HEK293 (cell line): ENCODE measurements at regions not wholly inside any gene's neighbourhood (a gene's known extent, or its start where the extent isn't known, plus 50 kb on each side); places are given as distances from the start of the nearest gene placed in this dataset.
A peak's percentile ranks its signal among the peaks of the same experiment; 100 is the strongest.

Source experiments
- CTCF ChIA-PET: fragments of 350-600 bp; formaldehyde crosslinking; extraction: SDS; loops from one replicate; lab custom pipeline; 2021; ENCODE audit warnings: antibody characterized with exemption; lab: Yijun Ruan, JAX
- POLR2A ChIA-PET: fragments of 300-600 bp; formaldehyde crosslinking; extraction: SDS; loops from one replicate; lab custom pipeline; 2020; ENCODE audit warnings: antibody characterized with exemption, inconsistent platforms; lab: Yijun Ruan, JAX
- H3K27ac ChIP-seq: fragments of 200-500 bp; sonication (Bioruptor generic); 2 replicates; pipeline ENCODE4 v1.5.1; 2014; ENCODE audit warnings: low read depth, low read length, control low read depth, inconsistent platforms; ENCODE audit errors: extremely low read depth
- H3K36me3 ChIP-seq, 2 experiments: fragments of 200-500 bp in 1 of 2; sonication (Bioruptor generic) in 1 of 2; 1 replicate in 1 of 2; 2 replicates in 1 of 2; pipeline ENCODE4 v1.5.1; 2014 to 2017; ENCODE audit warnings: inconsistent platforms in 2 of 2, low read length in 2 of 2; ENCODE audit not compliant: control insufficient read depth in 2 of 2, insufficient read depth in 1 of 2
- H3K4me1 ChIP-seq: fragments of 200-500 bp; sonication (Bioruptor generic); 2 replicates; pipeline ENCODE4 v1.5.1; 2014; ENCODE audit warnings: mild to moderate bottlenecking, low read length, inconsistent platforms; ENCODE audit not compliant: control insufficient read depth, insufficient read depth
- H3K4me3 ChIP-seq: 2 replicates; pipeline ENCODE4 v1.5.1; 2011; ENCODE audit warnings: low read depth, mild to moderate bottlenecking, control low read depth, low read length, moderate library complexity
- H3K9me3 ChIP-seq: fragments of 200-500 bp; sonication (Bioruptor generic); 2 replicates; pipeline ENCODE4 v1.5.1; 2014; ENCODE audit warnings: low read depth, low read length, inconsistent platforms; ENCODE audit not compliant: control insufficient read depth, insufficient read depth
- GLIS2 ChIP-seq: fragments of 450-650 bp; formaldehyde crosslinking; IDR thresholded peaks from 2 replicates; pipeline ENCODE4 v1.5.1; 2016; ENCODE audit warnings: missing biosample characterization, missing genetic modification characterization
- HOXA7 ChIP-seq: sonication (generic); formaldehyde crosslinking; IDR thresholded peaks from 2 replicates; pipeline ENCODE4 v1.8.1; 2022; ENCODE audit warnings: missing genetic modification reagents, borderline replicate concordance
- ZBTB17 ChIP-seq: fragments of 450-650 bp; formaldehyde crosslinking; IDR thresholded peaks from 2 replicates; pipeline ENCODE4 v1.5.1; 2016; ENCODE audit warnings: missing biosample characterization, missing genetic modification characterization
- ZNF221 ChIP-seq: fragments of 450-650 bp; formaldehyde crosslinking; IDR thresholded peaks from 2 replicates; pipeline ENCODE4 v1.5.1; 2017; ENCODE audit warnings: missing biosample characterization, missing genetic modification characterization, borderline replicate concordance
- ZNF302 ChIP-seq: fragments of 450-650 bp; formaldehyde crosslinking; IDR thresholded peaks from 2 replicates; pipeline ENCODE4 v1.5.1; 2016; ENCODE audit warnings: missing biosample characterization, missing genetic modification characterization, low read depth
- ZNF354C ChIP-seq: fragments of 450-650 bp; formaldehyde crosslinking; IDR thresholded peaks from 2 replicates; pipeline ENCODE4 v1.5.1; 2016; ENCODE audit warnings: missing biosample characterization, missing genetic modification characterization, low read depth, borderline replicate concordance
- ZNF544 ChIP-seq: fragments of 450-650 bp; formaldehyde crosslinking; IDR thresholded peaks from 2 replicates; pipeline ENCODE4 v1.5.0; 2017; ENCODE audit warnings: missing biosample characterization, missing genetic modification characterization
- ZNF555 ChIP-seq: fragments of 450-650 bp; formaldehyde crosslinking; conservative IDR thresholded peaks from 2 replicates; pipeline ENCODE4 v1.5.1; 2017; ENCODE audit warnings: missing biosample characterization, mild to moderate bottlenecking, missing genetic modification characterization, inconsistent platforms
- ZNF610 ChIP-seq: fragments of 450-650 bp; formaldehyde crosslinking; IDR thresholded peaks from 2 replicates; pipeline ENCODE4 v1.5.1; 2016; ENCODE audit warnings: missing biosample characterization, missing genetic modification characterization, borderline replicate concordance
- ZNF654 ChIP-seq: fragments of 450-650 bp; formaldehyde crosslinking; IDR thresholded peaks from 2 replicates; pipeline ENCODE4 v1.5.1; 2016; ENCODE audit warnings: low read depth, missing biosample characterization, missing genetic modification characterization
- ZXDB ChIP-seq: fragments of 450-650 bp; formaldehyde crosslinking; IDR thresholded peaks from 2 replicates; pipeline ENCODE4 v1.5.1; 2016; ENCODE audit warnings: missing biosample characterization, missing genetic modification characterization
- TF ChIP-seq, protein P1 (sequence below): fragments of 450-650 bp; formaldehyde crosslinking; IDR thresholded peaks from 2 replicates; pipeline ENCODE4 v1.5.1; 2016; ENCODE audit warnings: missing biosample characterization, missing genetic modification characterization
- TF ChIP-seq, protein P2 (sequence below): fragments of 450-650 bp; formaldehyde crosslinking; IDR thresholded peaks from 2 replicates; pipeline ENCODE4 v1.5.1; 2017; ENCODE audit warnings: missing biosample characterization, missing genetic modification characterization
- TF ChIP-seq, protein P3 (sequence below): fragments of 450-650 bp; formaldehyde crosslinking; IDR thresholded peaks from 2 replicates; pipeline ENCODE4 v1.5.1; 2016; ENCODE audit warnings: missing biosample characterization, missing genetic modification characterization
- TF ChIP-seq, protein P4 (sequence below): fragments of 450-650 bp; formaldehyde crosslinking; IDR thresholded peaks from 2 replicates; pipeline ENCODE4 v1.5.1; 2016; ENCODE audit warnings: missing biosample characterization, missing genetic modification characterization

DNA sequence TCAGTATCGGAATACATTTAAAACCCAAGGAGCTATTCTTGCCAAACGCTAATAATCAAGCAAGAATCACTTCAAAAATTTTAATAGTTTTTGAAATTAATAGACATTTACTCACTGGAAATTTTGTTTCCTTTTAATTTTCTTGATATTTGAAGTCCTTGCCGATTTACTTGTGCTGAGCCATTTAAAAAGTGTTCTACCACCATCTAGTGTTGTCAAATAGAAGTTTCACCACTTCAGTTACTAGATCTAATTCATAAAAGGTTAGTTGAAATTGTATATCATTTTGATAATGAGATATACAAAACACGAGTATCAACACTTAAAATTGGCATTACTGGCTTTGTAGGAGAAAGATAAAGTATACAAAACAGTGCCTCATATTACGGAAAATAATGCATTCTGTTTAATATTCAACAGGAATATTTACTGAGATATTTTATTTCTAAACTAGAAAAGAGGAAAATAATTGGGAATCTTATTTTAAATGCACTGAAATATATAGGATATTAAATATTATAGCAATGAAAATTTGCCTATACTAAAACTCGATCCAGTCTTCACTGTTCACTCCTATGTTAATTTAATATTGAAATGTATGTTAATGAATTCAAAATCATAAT lies 664.8 kb upstream of the SEMA3D start:
- no peaks in the 10 kb centered on the region for H3K36me3 ChIP-seq
- no peaks in the 10 kb centered on the region for H3K9me3 ChIP-seq
- POLR2A ChIA-PET: no interaction called here
- H3K4me3 ChIP-seq: no peak overlapping the region
- no peaks in the 10 kb centered on the region for H3K4me1 ChIP-seq
- TF ChIP-seq HOXA7 (no peak), ZNF654 (tag by site-specific recombination) (peak; percentile 61)
- no peak overlapping the region for H3K27ac ChIP-seq
- CTCF ChIA-PET: interaction anchor here (0.6 to 2.4 kb wide), 13 partner anchors 10 to 1915 kb away, joined by 3 to 15 read pairs (median 4); no protein-coding TSS in a partner anchor

DNA sequence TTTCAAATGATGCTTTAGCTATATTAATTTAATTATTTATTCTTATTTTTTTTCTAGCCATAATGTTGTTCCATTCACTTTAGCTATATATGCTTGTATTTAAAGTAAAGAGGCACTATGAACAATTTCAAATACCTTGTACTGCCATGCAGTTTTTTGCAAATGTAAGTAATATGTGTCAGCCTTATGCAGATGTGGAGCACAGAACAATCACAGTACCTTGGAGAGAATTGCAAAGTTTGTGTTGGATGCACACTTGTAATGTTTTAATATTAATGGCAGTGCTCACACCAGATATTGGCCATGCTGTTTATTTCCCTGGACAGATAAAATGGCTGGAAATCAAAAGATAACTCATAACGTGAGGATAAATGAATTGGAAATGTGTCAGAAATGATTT lies 663.5 kb upstream of the SEMA3D start:
- Histone ChIP-seq H3K9me3 (no peaks in the 10 kb centered on the region), H3K27ac (no peak overlapping the region), H3K4me1 (no peaks in the 10 kb centered on the region), H3K4me3 (no peak overlapping the region), H3K36me3 (no peaks in the 10 kb centered on the region)
- TF ChIP-seq GLIS2: no peak
- TF ChIP-seq, protein P1, sequence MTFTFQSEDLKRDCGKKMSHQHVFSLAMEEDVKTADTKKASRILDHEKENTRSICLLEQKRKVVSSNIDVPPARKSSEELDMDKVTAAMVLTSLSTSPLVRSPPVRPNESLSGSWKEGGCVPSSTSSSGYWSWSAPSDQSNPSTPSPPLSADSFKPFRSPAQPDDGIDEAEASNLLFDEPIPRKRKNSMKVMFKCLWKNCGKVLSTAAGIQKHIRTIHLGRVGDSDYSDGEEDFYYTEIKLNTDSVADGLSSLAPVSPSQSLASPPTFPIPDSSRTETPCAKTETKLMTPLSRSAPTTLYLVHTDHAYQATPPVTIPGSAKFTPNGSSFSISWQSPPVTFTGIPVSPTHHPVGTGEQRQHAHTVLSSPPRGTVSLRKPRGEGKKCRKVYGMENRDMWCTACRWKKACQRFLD (tag by site-specific recombination): no peak
- TF ChIP-seq ZXDB (tag by site-specific recombination): no peak
- TF ChIP-seq, protein P2, sequence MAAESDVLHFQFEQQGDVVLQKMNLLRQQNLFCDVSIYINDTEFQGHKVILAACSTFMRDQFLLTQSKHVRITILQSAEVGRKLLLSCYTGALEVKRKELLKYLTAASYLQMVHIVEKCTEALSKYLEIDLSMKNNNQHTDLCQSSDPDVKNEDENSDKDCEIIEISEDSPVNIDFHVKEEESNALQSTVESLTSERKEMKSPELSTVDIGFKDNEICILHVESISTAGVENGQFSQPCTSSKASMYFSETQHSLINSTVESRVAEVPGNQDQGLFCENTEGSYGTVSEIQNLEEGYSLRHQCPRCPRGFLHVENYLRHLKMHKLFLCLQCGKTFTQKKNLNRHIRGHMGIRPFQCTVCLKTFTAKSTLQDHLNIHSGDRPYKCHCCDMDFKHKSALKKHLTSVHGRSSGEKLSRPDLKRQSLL (tag by site-specific recombination): no peak
- TF ChIP-seq ZNF302 (tag by site-specific recombination): no peak
- no peak for TF ChIP-seq ZNF354C (tag by site-specific recombination)
- TF ChIP-seq ZNF221 (tag by site-specific recombination): no peak
- TF ChIP-seq, protein P3, sequence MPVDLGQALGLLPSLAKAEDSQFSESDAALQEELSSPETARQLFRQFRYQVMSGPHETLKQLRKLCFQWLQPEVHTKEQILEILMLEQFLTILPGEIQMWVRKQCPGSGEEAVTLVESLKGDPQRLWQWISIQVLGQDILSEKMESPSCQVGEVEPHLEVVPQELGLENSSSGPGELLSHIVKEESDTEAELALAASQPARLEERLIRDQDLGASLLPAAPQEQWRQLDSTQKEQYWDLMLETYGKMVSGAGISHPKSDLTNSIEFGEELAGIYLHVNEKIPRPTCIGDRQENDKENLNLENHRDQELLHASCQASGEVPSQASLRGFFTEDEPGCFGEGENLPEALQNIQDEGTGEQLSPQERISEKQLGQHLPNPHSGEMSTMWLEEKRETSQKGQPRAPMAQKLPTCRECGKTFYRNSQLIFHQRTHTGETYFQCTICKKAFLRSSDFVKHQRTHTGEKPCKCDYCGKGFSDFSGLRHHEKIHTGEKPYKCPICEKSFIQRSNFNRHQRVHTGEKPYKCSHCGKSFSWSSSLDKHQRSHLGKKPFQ (tag by site-specific recombination): no peak
- POLR2A ChIA-PET: interaction anchor here (0.6 kb wide), 1 partner anchor 1903 kb away, joined by 3 read pairs; no protein-coding TSS in a partner anchor
- CTCF ChIA-PET: interaction anchor here (0.6 to 2.4 kb wide), 13 partner anchors 10 to 1914 kb away, joined by 3 to 15 read pairs (median 4); no protein-coding TSS in a partner anchor

DNA sequence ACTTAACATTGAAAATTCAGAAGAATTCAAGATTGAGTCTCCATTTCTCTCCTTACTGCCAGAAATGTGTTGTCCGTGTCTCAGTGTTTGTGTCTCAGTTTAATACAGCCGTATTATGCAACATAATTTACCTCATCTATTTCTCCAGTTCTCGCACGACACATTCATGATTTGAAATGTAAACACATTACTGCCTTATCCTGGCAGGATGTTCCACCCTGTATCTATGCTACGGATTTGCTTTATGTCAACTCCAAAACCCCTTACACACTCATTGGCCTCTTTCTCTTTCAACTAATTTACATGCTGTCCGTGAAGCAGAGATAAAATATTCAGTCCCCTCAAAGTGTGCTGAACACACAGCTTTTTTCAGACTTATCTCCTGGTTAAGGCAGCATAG lies 653.7 kb upstream of the SEMA3D start:
- Histone ChIP-seq H3K4me1 (no peaks in the 10 kb centered on the region), H3K27ac (no peak overlapping the region), H3K36me3 (no peaks in the 10 kb centered on the region), H3K9me3 (no peaks in the 10 kb centered on the region), H3K4me3 (no peak overlapping the region)
- ChIA-PET POLR2A (no interaction called here), CTCF (interaction anchor here (0.6 to 3.3 kb wide), 2 partner anchors 11 to 37 kb away, joined by 3 to 19 read pairs; no protein-coding TSS in a partner anchor)
- TF ChIP-seq ZNF610 (tag by site-specific recombination) (no peak), ZNF544 (tag by site-specific recombination) (no peak), ZBTB17 (tag by site-specific recombination) (0 out of 2 replicates have a peak, but pooled peaks have one; percentile 18), GLIS2 (no peak), ZNF555 (tag by site-specific recombination) (no peak)
- TF ChIP-seq, protein P4, sequence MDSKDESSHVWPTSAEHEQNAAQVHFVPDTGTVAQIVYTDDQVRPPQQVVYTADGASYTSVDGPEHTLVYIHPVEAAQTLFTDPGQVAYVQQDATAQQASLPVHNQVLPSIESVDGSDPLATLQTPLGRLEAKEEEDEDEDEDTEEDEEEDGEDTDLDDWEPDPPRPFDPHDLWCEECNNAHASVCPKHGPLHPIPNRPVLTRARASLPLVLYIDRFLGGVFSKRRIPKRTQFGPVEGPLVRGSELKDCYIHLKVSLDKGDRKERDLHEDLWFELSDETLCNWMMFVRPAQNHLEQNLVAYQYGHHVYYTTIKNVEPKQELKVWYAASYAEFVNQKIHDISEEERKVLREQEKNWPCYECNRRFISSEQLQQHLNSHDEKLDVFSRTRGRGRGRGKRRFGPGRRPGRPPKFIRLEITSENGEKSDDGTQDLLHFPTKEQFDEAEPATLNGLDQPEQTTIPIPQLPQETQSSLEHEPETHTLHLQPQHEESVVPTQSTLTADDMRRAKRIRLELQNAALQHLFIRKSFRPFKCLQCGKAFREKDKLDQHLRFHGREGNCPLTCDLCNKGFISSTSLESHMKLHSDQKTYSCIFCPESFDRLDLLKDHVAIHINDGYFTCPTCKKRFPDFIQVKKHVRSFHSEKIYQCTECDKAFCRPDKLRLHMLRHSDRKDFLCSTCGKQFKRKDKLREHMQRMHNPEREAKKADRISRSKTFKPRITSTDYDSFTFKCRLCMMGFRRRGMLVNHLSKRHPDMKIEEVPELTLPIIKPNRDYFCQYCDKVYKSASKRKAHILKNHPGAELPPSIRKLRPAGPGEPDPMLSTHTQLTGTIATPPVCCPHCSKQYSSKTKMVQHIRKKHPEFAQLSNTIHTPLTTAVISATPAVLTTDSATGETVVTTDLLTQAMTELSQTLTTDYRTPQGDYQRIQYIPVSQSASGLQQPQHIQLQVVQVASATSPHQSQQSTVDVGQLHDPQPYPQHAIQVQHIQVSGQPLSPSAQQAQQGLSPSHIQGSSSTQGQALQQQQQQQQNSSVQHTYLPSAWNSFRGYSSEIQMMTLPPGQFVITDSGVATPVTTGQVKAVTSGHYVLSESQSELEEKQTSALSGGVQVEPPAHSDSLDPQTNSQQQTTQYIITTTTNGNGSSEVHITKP (tag by site-specific recombination): peak; percentile 36; the same call in 1 of the 2 replicates
